Body of pancreas (tissue), 4 donors: ENCODE measurements at regions not wholly inside any gene's neighbourhood (a gene's known extent, or its start where the extent isn't known, plus 50 kb on each side); places are given as distances from the start of the nearest gene placed in this dataset.

Experiments used
- ATAC-seq: fragments of 150-250 bp; one replicate; pipeline ENCODE4 v1.9.1; 2016
- DNase-seq, 4 donors: peaks; one replicate each; pipeline ENCODE4 v3.0.0-alpha.2; 2019
- H3K27ac ChIP-seq, 4 donors: fragments of 200-600 bp; sonication (generic); 1 replicate in 3 of 4; 2 replicates in 1 of 4; pipeline versions ENCODE4 v1.5.1 to v1.6.1; 2016 to 2019; ENCODE audit warnings: mild to moderate bottlenecking in 1 of 4, mixed read lengths in 1 of 4, moderate library complexity in 1 of 4
- H3K27me3 ChIP-seq, 2 donors: fragments of 200-600 bp; sonication (generic); one replicate each; pipeline ENCODE4 v1.6.0; 2016; ENCODE audit warnings: mild to moderate bottlenecking in 1 of 2
- H3K36me3 ChIP-seq, 2 donors: fragments of 200-600 bp; sonication (generic); replicated peaks in 1 of 2; 2 replicates each; pipeline ENCODE4 v1.5.1; 2016; ENCODE audit warnings: low read depth in 2 of 2; ENCODE audit not compliant: insufficient read depth in 1 of 2
- H3K4me1 ChIP-seq: fragments of 200-600 bp; sonication (generic); one replicate; pipeline ENCODE4 v1.6.0; 2016
- H3K4me3 ChIP-seq, 2 donors: fragments of 200-600 bp; sonication (generic); 1 replicate in 1 of 2; 2 replicates in 1 of 2; pipeline ENCODE4 v1.5.1; 2016 to 2019
- H3K9me3 ChIP-seq, 3 donors: fragments of 200-600 bp; sonication (generic); 1 replicate in 2 of 3; 2 replicates in 1 of 3; pipeline ENCODE4 v1.5.1; 2016
- POLR2A ChIP-seq, 3 donors: fragments of 450-650 bp; IDR thresholded peaks; one replicate each; pipeline ENCODE4 v1.6.1; 2016; ENCODE audit warnings: antibody characterized with exemption in 3 of 3, mild to moderate bottlenecking in 2 of 3
- WGBS, 2 donors: methylation state at CpG; one replicate each; pipeline ENCODE4 v1.1.5; 2017; 5-methylcytosine and 5-hydroxymethylcytosine counted together
- intact Hi-C: fragments of 100-400 bp; cut with DNase I; formaldehyde crosslinking; loops from one replicate; pipeline ENCODE4 v1.15.1; 2023
- TF ChIP-seq, protein P1 (sequence below), 7 experiments: fragments of 450-650 bp in 4 of 7; fragments of 200-600 bp in 3 of 7; sonication (generic) in 3 of 7; IDR thresholded peaks; one replicate each; pipeline ENCODE4 v1.5.1; 2016 to 2019; ENCODE audit warnings: antibody characterized with exemption in 7 of 7

- H3K36me3 ChIP-seq = no peaks in the 10 kb centered on the region
- intact Hi-C loops = no loop called here
- DNase-seq = no peak
- TF ChIP-seq, protein P1, sequence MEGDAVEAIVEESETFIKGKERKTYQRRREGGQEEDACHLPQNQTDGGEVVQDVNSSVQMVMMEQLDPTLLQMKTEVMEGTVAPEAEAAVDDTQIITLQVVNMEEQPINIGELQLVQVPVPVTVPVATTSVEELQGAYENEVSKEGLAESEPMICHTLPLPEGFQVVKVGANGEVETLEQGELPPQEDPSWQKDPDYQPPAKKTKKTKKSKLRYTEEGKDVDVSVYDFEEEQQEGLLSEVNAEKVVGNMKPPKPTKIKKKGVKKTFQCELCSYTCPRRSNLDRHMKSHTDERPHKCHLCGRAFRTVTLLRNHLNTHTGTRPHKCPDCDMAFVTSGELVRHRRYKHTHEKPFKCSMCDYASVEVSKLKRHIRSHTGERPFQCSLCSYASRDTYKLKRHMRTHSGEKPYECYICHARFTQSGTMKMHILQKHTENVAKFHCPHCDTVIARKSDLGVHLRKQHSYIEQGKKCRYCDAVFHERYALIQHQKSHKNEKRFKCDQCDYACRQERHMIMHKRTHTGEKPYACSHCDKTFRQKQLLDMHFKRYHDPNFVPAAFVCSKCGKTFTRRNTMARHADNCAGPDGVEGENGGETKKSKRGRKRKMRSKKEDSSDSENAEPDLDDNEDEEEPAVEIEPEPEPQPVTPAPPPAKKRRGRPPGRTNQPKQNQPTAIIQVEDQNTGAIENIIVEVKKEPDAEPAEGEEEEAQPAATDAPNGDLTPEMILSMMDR (IDR thresholded peaks at IDR 0.05) = no peak
- TF ChIP-seq POLR2A (IDR thresholded peaks at IDR 0.05) = no peak
- 45 to 49% methylated on average over 3 of the region's 3 CpGs for WGBS, 2 donors
- no peak overlapping the region for H3K4me3 ChIP-seq
- no peaks in the 10 kb centered on the region for H3K4me1 ChIP-seq
- H3K27ac ChIP-seq = no peak overlapping the region
- ATAC-seq = no peak
- no peaks in the 10 kb centered on the region for H3K27me3 ChIP-seq
- no peaks in the 10 kb centered on the region for H3K9me3 ChIP-seq
Observed at GRCh38 chr3:110236976-110237610, 834.5 kb upstream of the NECTIN3 start.

GRCh38 chr3:110243081-110243480 lies 828.5 kb upstream of the NECTIN3 start:
- H3K27ac ChIP-seq = no peak overlapping the region
- no peaks in the 10 kb centered on the region for H3K27me3 ChIP-seq
- no peak overlapping the region for H3K4me3 ChIP-seq
- TF ChIP-seq POLR2A (IDR thresholded peaks at IDR 0.05) = no peak
- no peaks in the 10 kb centered on the region for H3K9me3 ChIP-seq
- ATAC-seq (no peak), DNase-seq (no peak)
- intact Hi-C loops = no loop called here
- no peaks in the 10 kb centered on the region for H3K4me1 ChIP-seq
- H3K36me3 ChIP-seq = no peaks in the 10 kb centered on the region
- 74 to 80% methylated on average over 4 of the region's 4 CpGs for WGBS, 2 donors

GRCh38 chr3:110246796-110247376 lies 824.7 kb upstream of the NECTIN3 start:
- intact Hi-C loops = no loop called here
- Histone ChIP-seq H3K27me3 (no peaks in the 10 kb centered on the region), H3K36me3 (no peaks in the 10 kb centered on the region), H3K27ac (no peak overlapping the region), H3K4me1 (no peaks in the 10 kb centered on the region), H3K9me3 (no peaks in the 10 kb centered on the region), H3K4me3 (no peak overlapping the region)
- TF ChIP-seq POLR2A (IDR thresholded peaks at IDR 0.05) = no peak
- TF ChIP-seq, protein P1 (IDR thresholded peaks at IDR 0.05) = no peak
- no peak for ATAC-seq
- DNase-seq = no peak
- 26 to 32% methylated on average over 2 of the region's 2 CpGs for WGBS, 2 donors

DNA sequence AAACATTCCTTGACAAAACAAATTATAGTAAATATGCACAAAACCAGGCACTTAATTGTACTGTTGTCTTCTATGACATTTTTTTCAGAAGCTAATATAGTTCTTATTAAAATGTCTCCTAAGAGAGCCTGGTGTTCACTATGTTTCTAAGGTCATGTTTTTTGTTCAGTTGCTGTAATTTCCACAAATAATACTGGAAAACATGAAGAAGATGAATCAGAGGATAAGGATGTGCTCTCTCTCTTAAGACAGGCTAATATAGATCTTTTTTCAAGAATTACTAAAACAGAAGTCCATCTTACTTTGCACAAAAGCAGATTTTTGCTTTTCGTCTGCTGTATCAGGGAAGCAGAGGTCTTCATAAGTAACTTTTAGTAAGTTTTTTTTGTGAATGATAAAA lies 823.0 kb upstream of the NECTIN3 start:
- H3K36me3 ChIP-seq = no peaks in the 10 kb centered on the region
- H3K4me1 ChIP-seq = no peaks in the 10 kb centered on the region
- ATAC-seq (no peak), DNase-seq (no peak)
- H3K27ac ChIP-seq = no peak overlapping the region
- no peaks in the 10 kb centered on the region for H3K27me3 ChIP-seq
- intact Hi-C loops = no loop called here
- 55 to 59% methylated on average over 1 of the region's 1 CpG for WGBS, 2 donors
- TF ChIP-seq, protein P1 (IDR thresholded peaks at IDR 0.05) = no peak
- TF ChIP-seq POLR2A (IDR thresholded peaks at IDR 0.05) = no peak
- no peaks in the 10 kb centered on the region for H3K9me3 ChIP-seq
- no peak overlapping the region for H3K4me3 ChIP-seq

DNA sequence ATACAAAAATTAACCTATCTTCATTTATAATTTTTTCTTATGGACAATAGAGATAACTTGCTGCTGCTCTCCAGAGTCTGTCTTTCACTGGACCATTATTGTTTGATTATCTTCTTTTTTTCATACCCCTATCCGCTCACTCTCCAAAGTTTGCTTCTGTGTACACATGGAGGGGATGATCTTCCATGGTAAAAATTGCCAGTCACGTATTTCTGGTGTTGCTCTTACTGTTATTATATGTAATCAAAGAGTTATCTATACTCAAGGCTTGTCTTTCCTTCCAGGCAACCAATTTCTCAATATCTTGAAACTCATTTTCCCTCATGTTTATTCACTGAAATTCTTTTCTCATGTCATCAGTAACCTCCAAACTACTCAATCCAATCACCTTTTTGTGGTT lies 817.8 kb upstream of the NECTIN3 start:
- H3K27me3 ChIP-seq = no peaks in the 10 kb centered on the region
- ATAC-seq (no peak), DNase-seq (no peak)
- no peaks in the 10 kb centered on the region for H3K36me3 ChIP-seq
- intact Hi-C loops = no loop called here
- no peak for TF ChIP-seq POLR2A (IDR thresholded peaks at IDR 0.05)
- TF ChIP-seq, protein P1 (IDR thresholded peaks at IDR 0.05) = no peak
- no peaks in the 10 kb centered on the region for H3K4me1 ChIP-seq
- H3K4me3 ChIP-seq = no peak overlapping the region
- WGBS, 2 donors = 54 to 56% methylated on average over 2 of the region's 2 CpGs
- no peak overlapping the region for H3K27ac ChIP-seq
- H3K9me3 ChIP-seq = no peaks in the 10 kb centered on the region
